NCI-H82 treated with DMSO at 0.1 percent for 48 hours (cell line): ENCODE measurements at regions not wholly inside any gene's neighbourhood (a gene's known extent, or its start where the extent isn't known, plus 50 kb on each side); places are given as distances from the start of the nearest gene placed in this dataset.

Experiments used
- DNase-seq: peaks from one replicate; lab custom pipeline; 2025; ENCODE audit not compliant: unreplicated experiment; lab: John Stamatoyannopoulos, UW

DNA sequence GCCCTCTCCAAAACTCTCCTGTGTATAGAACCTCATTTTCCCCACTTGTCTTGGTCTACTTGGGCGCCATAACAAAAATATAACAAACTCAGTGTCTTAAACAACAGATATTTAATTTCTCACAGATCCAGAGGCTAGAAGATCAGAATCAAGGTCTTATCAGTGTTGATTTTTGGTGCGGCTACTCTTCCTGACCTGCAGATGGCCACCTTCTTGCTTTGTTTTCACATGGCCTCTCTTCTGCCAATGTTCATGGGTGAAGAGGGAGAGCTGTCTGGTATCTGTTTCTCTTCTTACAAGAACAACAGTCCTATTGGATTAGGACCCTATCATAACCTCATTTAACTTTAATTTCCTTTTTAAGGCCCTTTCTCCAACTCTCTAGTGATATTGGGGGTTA lies 177.3 kb downstream of the PABPC4L start:
- DNase-seq = peak; percentile 4

DNA sequence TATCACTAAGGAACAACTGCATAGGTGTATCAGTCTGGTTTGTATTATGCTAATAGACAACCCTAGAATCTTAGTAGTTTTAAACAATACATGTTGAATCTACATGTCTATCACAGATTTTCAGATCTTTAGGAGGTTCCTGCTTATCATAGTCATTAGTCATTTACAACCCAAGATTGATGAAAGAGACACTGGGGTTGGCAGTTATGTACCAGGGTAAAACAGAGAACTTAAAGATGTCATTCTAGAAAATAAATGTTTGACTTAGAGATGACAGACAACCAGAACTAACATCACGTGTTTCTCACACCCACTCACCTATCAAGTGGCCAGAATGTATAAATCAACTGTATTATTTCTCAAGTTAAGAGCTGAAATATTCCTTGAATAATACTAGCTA lies 181.9 kb downstream of the PABPC4L start:
- DNase-seq = no peak

DNA sequence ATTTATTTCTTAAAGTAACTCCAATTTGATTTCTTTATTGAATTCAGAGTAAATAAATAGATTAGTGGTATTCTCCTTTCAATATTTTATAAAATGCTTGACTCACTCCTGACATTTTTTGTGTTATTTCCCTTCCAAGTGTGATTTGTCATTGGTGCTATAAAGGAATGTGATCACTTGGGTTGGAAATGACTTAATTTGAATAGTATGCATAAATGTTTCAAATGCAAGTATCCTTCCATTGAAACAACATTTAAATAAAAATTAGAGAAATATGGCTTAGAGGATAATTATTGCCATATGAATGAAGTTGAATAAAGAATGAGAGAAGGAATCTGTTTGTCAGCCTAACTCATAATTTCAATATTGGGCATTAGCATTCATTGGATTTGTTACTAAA lies 182.7 kb downstream of the PABPC4L start:
- no peak for DNase-seq

DNA sequence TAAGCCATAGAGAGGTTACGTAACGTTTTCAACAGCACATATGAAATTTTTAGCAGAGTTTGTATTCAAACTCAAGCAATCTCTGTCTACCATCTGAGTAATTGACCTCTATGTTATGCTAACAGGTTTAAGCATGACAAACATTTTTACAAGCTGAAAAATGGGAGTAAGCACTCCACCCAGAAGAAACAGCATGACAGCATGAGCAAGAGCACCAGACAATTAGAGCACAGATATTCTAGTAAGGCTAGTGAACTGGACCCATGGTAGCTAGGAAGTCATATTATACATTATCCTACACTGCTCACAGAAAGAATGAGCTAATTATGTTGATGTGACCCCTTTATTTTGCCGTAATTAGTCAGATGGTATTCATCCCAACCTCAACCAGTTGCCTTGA lies 200.5 kb downstream of the PABPC4L start:
- DNase-seq = no peak

DNA sequence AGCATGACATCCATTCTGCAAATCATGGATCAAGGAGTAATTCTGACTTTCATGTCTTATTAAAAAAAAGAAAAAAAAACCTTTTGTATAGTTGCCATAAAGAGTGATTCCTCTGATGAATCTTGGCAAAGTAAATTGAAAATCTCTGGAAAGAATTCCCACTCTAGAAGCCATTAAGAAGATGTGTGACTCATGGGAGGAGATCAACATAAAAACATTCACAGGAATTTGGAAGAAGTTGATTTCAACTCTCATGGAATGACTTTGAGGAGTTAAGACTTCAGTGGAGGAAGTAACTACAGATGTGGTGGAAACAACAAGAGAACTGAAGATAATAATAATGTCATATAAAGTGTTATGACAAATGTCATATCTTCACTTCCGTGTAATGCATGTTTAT lies 204.2 kb downstream of the PABPC4L start:
- DNase-seq = no peak

DNA sequence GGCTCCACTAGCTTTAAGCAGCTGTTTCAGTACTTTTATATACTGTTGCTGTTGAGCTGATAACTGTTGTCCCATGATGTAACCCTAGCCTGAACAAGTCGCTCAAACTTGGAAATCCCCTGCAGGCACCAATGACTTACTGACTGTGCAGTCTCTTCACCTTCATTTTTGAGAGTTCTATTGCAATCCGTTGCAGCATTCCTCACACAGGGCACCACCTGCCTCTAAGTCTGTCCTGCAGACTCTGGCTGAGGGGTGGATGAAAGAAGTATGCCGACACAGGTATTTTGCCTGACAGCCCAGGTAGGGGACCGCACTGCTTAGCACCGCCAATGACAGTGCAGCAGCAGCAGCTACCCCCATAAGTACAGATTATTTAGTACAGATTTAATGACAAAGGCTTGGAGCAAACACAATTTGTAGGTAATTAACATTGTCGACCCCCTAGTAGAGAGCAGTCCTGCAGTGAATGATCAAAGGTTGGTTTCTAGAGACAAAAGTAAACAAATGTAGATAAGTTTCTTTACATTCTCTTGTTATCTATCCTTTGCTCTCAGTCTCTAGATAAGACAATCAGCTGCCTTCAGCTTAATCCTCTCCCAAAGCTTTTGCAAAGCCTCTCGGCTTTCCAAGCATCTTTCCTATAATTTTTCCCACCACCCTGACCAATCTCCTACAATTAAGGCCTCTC lies 205.0 kb downstream of the PABPC4L start:
- no peak for DNase-seq

DNA sequence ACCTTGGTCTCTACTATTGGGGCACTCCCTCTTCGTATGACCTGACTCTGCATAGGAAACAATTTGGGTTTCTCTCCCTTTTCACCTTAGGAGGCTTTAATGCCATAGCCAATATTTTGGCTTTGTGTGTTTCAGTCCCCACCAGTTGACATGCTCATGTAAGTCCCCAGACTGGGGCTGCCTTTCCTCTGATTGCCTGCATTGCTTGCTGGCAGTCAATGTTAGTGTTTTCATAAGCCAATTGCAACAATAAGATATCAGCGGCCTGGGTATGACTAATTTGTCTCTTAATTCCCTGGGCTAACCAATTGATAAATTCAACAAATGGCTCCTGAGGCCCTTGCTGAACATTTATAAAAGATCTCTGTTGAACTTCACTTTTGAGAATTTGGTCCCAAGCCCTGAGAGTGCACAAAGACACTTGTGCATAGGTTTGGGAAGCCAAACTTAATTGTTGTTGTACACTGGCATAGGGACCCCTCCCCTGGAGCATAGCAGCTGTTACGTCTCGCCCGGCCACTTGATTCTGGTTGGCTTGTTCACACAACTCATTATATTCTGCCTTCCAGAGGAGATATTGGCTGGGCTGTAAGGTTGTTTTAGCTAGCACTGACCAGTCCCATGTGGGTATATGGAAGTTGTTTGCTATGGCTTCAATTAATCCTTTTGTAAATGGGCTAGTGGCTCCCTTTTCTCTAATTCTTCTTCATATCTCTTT lies 206.2 kb downstream of the PABPC4L start:
- no peak for DNase-seq

DNA sequence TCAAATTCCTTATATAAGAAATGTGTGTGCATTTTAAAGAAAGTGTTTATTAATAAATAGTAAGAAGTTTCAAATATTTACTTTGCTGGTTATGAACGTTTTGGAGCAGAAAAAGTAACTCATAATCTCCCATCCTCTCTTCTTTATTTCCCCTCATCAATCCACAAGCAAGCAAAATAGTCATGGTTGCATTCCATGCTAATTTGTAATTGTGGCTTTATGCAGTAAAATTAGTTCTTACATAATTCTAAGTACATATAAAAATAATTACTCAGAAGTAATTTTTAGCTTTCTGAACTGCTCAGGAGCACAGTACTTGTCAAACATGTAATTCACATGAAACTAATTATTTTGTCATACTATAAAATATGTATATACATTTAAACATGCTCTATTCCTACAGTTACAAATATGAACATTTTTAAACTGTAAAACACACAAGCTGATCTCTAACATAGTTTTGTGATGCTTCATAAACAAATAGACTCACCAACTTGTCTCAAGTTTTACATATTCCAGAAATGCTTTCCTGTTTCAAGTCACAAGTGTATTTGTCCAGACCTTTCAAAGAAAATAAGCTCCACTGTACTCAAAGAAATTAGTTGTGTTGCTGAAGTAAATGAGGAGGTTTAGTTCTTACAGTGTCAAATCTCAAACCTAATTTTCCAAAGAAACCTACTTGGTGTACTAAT lies 218.9 kb downstream of the PABPC4L start:
- DNase-seq = no peak

DNA sequence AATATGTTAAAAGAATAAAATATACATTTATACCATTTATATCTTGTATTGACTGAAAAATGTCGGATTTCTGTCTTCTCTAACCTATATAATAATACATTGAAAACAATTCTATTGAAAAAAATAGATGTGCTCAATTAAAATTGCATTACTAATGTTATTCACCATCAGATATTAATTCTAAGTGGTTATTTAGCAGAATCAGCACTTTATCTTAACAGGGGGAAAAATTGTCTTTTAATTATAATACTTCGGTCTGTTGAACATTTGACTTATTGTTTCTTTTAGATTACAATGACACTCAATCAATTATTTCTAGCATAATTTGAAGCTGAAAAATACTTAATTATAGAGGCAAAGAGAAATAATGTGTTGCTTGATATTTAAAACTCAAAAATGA lies 220.3 kb downstream of the PABPC4L start:
- no peak for DNase-seq

DNA sequence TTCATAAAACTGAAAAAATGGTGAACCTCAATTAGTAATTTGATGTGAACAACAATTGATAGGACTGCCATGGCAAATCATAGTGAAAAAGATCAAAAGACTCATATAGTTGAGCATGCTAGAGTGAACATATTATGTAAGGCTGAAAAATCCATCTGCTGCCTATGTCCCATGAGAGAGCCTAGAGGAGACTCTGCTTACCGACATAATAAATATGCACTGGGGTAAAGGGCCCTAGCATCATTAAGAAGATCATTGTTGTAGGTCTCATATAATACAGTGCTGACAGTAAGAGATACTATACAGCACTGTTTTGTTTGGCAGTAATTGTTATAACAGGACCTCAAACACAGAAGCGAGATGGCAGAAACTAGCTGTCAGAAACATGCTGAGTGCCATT lies 229.0 kb downstream of the PABPC4L start:
- DNase-seq = no peak

DNA sequence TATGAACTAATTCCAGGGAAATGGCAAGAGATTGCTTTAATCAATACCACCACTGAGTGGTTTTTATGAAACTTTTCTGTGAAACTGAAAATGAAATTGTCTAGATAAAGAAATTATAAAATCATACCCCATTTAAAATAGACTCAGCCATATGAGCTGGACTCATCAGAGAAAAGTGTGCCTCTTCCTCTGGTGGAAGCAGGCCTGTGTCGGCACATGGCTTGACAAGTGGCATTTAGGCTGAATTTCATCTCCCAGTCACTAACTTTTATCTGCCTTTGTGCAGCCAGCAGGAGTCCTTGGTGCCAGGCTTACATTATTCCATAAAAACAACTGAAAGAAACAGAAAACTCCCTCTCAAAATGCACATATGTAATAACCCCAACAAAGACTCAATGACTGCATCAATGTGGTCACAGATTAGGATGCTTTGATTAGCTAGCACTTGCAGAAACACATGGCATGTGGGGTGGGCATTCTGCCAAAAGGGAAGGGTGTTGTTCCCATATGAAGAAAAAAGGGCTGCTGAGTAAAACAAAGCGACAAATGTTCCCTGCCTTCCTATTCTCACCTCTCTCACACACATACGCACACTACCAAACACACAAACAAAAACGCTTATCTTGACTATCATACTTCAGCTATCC lies 232.3 kb downstream of the PABPC4L start:
- peak; percentile 31 for DNase-seq

DNA sequence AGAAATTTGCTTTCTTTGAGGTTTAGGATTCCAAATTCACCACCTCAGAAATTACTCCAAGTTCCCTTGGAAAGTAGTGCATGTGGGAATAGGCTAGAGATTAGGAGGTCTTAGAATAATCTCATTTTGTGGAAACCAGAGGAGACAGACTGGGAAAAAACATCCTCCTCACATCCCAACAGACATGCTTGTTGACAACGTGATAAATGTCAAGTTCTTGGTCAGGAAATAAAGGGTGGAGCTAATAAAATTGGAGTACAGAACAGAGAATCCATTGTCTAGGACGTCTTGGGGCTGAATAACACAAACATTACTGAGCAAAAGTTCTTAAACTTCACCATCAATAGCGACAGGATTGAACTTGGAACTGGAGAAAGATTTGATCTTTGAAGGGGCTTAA lies 233.4 kb downstream of the PABPC4L start:
- peak; percentile 45 for DNase-seq

DNA sequence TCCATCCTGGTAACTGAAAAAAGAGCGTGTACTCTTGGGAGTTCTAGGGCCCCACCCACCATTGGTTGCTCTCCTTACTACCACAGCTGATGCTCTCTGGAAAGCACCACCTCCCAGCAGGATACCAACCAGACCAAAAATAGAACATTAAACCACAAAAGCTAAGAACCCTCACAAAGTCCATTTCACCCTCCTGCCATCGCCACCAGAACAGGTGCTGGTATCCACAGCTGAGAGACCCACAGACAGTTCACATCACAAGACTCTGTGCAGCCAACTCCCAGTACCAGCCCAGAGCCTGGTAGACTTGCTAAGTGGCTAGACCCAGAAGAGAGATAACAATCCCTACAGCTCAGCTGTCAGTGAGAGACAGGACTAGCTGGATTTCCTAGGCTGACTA lies 240.6 kb downstream of the PABPC4L start:
- no peak for DNase-seq

DNA sequence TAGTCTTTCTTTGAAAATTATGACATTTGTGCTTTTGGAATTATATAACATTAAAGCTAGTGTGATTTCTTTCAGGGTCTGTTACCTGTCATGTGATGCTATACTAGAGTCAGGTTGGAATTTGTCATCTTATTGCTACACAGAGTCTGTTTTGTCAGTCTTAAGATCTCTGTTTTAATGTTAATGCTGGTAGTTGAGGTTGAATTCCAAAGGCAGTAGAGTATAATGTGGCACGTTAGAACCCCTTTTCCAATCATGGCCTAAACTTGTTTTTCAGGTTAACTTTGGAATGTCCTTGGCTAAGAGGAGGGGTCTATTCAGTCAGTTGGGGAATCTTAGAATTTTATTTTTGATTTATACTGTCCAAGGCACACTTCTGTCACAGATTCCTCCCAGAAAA lies 258.5 kb downstream of the PABPC4L start:
- DNase-seq = no peak

DNA sequence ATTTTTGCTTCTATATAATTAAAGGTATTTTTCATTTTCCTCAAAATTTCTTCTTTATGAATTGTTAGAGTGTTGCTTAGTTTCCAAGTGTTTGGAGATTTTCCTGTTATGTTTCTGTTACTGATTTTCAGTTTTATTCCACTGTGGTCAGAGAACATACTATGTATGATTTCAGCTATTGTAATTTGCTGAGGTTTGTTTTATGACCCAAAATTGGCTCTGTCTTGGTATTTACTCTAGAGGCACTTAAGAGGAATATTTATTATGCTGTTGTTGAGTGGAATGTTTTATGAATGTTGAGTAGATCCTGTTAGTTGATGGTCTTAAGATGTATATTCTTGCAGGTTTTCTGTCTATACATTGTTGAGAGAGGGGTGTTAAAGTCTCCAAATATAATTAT lies 263.5 kb downstream of the PABPC4L start:
- no peak for DNase-seq

DNA sequence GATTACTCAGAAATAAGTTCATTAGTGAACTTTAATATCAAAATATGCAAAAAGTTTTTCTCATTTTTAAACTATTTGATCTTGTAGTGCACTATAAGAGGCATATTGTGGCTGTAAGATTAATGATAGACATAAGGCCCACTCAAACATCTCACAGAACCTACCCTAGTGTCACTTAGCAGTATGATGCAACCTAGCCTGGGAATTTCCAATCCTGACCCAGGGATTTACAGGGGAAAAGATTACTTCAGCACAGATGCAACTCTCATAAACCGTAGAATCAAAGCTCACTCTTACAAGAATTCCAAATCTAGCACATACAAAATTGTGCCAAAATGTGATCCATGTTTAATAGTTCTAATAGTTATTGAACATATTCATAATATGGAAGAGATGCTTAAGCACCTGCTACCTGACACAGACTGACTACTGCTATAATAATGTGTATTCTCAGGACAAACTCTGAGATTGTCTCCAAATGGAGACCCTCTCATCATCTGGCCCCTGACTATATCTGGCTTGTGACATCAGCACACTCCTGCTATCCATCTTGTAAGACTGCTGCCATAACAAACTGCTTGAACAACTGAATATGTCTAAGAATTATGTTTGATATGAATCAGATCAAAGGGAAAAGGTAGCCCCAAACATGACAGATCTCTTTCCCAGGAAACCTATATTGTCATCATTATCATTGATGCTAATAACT lies 271.9 kb downstream of the PABPC4L start:
- DNase-seq = no peak

DNA sequence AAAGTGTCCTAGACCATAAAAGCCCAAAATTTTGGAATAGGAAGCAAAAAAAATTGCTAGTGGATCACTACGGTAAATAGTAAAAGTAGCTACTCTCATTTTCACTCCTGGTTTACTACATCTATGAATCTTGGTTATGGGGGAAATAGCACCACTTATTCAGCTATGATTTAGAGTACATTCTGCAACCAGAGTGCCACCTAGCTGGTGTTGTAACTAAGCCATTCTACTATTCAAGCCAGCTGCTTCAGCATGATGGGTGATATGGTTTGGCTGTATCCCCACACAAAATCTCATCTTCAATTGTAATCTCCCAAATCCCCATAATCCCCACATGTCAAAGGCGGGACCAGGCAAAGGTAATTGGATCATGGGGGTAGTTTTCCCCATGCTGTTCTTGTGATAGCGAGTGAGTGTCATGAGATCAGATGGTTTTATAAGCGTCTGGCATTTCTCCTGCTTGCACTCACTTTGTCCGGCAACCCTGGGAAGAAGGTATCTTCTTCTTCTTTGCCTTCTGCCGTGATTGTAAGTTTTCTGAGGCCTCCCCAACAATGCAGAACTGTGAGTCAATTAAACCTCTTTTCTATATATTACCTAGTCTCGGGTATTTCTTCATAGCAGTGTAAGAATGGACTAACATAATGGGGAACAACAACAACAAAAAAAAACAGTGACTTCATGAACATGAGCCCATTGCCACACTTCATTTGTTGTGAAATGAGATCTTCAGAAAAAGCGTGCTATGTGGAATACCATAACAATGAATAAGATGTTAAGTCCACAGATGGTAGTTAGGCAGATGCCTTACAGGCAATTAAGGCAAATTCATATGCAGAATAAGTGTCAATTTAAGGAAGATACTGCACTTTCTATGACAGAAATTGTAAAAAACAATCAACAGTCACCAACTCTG lies 280.1 kb downstream of the PABPC4L start:
- peak; percentile 92 for DNase-seq

DNA sequence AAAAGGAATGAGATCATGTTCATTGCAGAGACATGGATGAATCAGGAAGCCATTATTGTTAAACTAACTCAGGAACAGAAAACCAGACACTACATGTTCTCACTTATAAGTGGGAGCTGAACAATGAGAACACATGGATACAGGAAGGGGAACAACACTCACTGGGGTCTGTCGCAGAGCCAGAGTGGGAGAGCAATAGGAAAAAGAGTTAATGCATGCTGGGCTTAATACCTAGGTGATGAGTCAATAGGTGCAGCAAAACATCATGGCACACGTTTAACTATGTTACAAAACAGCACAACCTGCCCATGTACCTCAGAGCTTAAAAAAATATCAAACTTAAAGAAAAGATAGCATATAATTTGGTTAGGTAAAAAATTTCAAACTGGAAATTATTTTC lies 281.4 kb downstream of the PABPC4L start:
- DNase-seq = no peak

DNA sequence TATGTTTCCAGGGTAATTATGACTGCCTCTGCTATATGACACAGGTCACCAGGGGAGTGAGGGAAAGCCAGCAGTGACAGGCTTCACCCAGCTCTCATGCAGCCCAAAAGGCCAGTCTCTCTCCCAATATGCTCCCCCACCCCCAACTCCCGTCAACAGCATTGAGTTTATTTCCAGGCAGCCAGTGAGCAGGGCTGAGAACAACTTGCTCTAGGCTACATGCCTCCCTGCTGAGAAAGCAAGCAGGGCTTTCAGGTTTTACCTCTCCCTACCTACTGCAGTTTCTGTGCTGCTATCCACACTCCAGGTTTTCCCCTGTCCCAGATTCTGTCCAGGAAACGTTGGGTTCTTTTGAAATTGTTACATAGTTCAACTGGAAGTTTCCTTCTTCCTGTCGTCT lies 291.4 kb downstream of the PABPC4L start:
- DNase-seq = no peak

DNA sequence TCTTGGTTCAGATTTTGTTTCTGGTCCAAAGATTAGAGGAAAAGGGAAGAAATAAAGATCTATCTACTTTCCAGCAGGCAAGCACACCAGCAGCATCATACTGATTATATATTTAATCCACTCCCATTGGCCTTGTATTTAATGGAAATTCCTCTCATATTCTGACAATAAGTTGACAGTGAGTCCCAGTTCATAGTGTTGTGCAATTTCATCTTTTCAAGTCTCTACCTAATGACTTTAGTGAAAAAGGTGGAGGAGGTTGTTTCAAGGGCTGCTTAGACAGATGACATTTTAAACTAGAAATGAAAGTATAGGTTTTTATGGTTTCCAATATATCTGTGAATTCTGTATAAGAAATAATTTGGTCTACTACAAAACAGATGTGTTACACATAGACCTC lies 298.6 kb downstream of the PABPC4L start:
- no peak for DNase-seq
